Gastroesophageal sphincter (tissue), 4 donors: ENCODE measurements at regions not wholly inside any gene's neighbourhood (a gene's known extent, or its start where the extent isn't known, plus 50 kb on each side); places are given as distances from the start of the nearest gene placed in this dataset.
A peak's percentile ranks its signal among the peaks of the same experiment; 100 is the strongest.

Experiments
- ATAC-seq: fragments of 150-250 bp; one replicate; pipeline ENCODE4 v1.9.1; 2016; ENCODE audit warnings: mild to moderate bottlenecking, moderate library complexity
- H3K27ac ChIP-seq, 4 donors: fragments of 200-600 bp; sonication (generic) in 3 of 4; 1 replicate in 3 of 4; 2 replicates in 1 of 4; pipeline ENCODE4 v1.5.1; 2016 to 2019
- H3K27me3 ChIP-seq: fragments of 200-600 bp; sonication (generic); one replicate; pipeline ENCODE4 v1.5.1; 2019
- H3K36me3 ChIP-seq, 2 donors: fragments of 200-600 bp; sonication (generic); one replicate each; pipeline ENCODE4 v1.5.1; 2019; ENCODE audit warnings: control low read depth in 1 of 2
- H3K4me1 ChIP-seq, 3 donors: fragments of 200-600 bp; sonication (generic); 1 replicate in 2 of 3; 2 replicates in 1 of 3; pipeline ENCODE4 v1.5.1; 2016 to 2019; ENCODE audit warnings: control low read depth in 2 of 3
- H3K4me3 ChIP-seq, 2 donors: fragments of 200-600 bp; sonication (generic); one replicate each; pipeline ENCODE4 v1.5.1; 2019; ENCODE audit warnings: mild to moderate bottlenecking in 1 of 2, moderate library complexity in 1 of 2
- H3K9me3 ChIP-seq, 3 donors: fragments of 200-600 bp; sonication (generic); one replicate each; pipeline ENCODE4 v1.5.1; 2017 to 2019; ENCODE audit warnings: control low read depth in 2 of 3
- CTCF ChIP-seq, 4 experiments: fragments of 200-600 bp in 2 of 4; fragments of 450-650 bp in 2 of 4; sonication (generic) in 1 of 4; IDR thresholded peaks; one replicate each; pipeline ENCODE4 v1.5.1; 2017 to 2019; ENCODE audit warnings: antibody characterized with exemption in 4 of 4, mild to moderate bottlenecking in 2 of 4, moderate library complexity in 2 of 4
- EP300 ChIP-seq: sonication (generic); formaldehyde crosslinking; IDR thresholded peaks from one replicate; pipeline ENCODE4 v1.6.1; 2017; ENCODE audit warnings: antibody characterized with exemption, mild to moderate bottlenecking
- POLR2A ChIP-seq, 2 donors: fragments of 450-650 bp; IDR thresholded peaks; one replicate each; pipeline ENCODE4 v1.6.1; 2017; ENCODE audit warnings: antibody characterized with exemption in 2 of 2, mild to moderate bottlenecking in 2 of 2, moderate library complexity in 1 of 2
- POLR2AphosphoS5 ChIP-seq: sonication (generic); formaldehyde crosslinking; IDR thresholded peaks from one replicate; pipeline ENCODE4 v1.6.1; 2017; ENCODE audit warnings: antibody characterized with exemption
- WGBS, 2 donors: methylation state at CpG; one replicate each; pipeline ENCODE4 v1.1.5; 2018; ENCODE audit warnings: low coverage in 1 of 2; 5-methylcytosine and 5-hydroxymethylcytosine counted together

DNA sequence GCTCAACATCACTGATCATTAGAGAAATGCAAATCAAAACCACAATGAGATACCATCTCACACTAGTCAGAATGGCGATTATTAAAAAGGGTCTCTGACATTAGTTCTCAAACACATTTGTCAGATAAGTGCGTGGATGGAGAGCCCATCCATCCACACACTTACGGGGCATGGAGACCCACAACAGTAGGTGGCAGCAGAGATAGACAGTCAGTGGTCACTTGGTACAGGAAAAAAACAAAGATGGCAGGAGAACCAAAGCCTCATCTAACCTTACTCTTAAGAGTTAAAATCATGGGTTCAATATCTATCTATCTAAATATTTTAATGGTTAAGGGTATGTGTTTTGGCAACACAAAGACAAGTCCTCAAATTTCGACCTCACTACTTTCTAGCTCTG lies 1378.7 kb upstream of the C9orf72 start:
- WGBS, 2 donors, result 68 to 87% methylated on average over 4 of the region's 4 CpGs
- Histone ChIP-seq H3K4me3 (no peak overlapping the region), H3K9me3 (peaks cover 0 to 9% (median 0%) of the 10 kb centered on the region in 3 donors), H3K27me3 (no peaks in the 10 kb centered on the region), H3K4me1 (no peaks in the 10 kb centered on the region), H3K36me3 (no peaks in the 10 kb centered on the region), H3K27ac (no peak overlapping the region)
- TF ChIP-seq EP300 (no peak), POLR2AphosphoS5 (no peak), POLR2A (IDR thresholded peaks at IDR 0.05) (no peak), CTCF (IDR thresholded peaks at IDR 0.05) (no peak)
- ATAC-seq, result no peak

- TF ChIP-seq POLR2AphosphoS5 (no peak), EP300 (no peak), POLR2A (IDR thresholded peaks at IDR 0.05) (no peak), CTCF (IDR thresholded peaks at IDR 0.05) (no peak)
- Histone ChIP-seq H3K27me3 (no peaks in the 10 kb centered on the region), H3K9me3 (peaks cover 0 to 3% (median 0%) of the 10 kb centered on the region in 3 donors), H3K4me3 (no peak overlapping the region), H3K27ac (no peak overlapping the region), H3K36me3 (no peaks in the 10 kb centered on the region), H3K4me1 (peaks cover 0 to 5% (median 0%) of the 10 kb centered on the region in 3 donors)
- 64 to 85% methylated on average over 2 to 3 of the region's 3 CpGs for WGBS, 2 donors
- no peak for ATAC-seq
Measured at GRCh38 chr9:28956116-28956880, 1383.0 kb upstream of the C9orf72 start.

- Histone ChIP-seq H3K9me3 (no peaks in the 10 kb centered on the region), H3K27ac (no peak overlapping the region), H3K4me1 (peaks cover 0 to 5% (median 0%) of the 10 kb centered on the region in 3 donors), H3K27me3 (no peaks in the 10 kb centered on the region), H3K4me3 (no peak overlapping the region), H3K36me3 (no peaks in the 10 kb centered on the region)
- ATAC-seq, result no peak
- TF ChIP-seq EP300 (no peak), POLR2AphosphoS5 (no peak), CTCF (IDR thresholded peaks at IDR 0.05) (no peak), POLR2A (IDR thresholded peaks at IDR 0.05) (no peak)
Measured at GRCh38 chr9:28960602-28961001, 1387.3 kb upstream of the C9orf72 start.

- Histone ChIP-seq H3K27ac (peak overlapping the region in 1 of 4 donors; percentile 8), H3K9me3 (no peaks in the 10 kb centered on the region), H3K4me3 (no peak overlapping the region), H3K36me3 (no peaks in the 10 kb centered on the region), H3K4me1 (peaks cover 0 to 5% (median 0%) of the 10 kb centered on the region in 3 donors), H3K27me3 (no peaks in the 10 kb centered on the region)
- 4 to 20% methylated on average over 3 of the region's 3 CpGs for WGBS, 2 donors
- no peak for ATAC-seq
- TF ChIP-seq POLR2AphosphoS5, result no peak
- no peak for TF ChIP-seq CTCF (IDR thresholded peaks at IDR 0.05)
- no peak for TF ChIP-seq POLR2A (IDR thresholded peaks at IDR 0.05)
- TF ChIP-seq EP300, result no peak
Measured at GRCh38 chr9:28961623-28962022, 1388.3 kb upstream of the C9orf72 start.

GRCh38 chr9:28967226-28967625 lies 1393.9 kb upstream of the C9orf72 start:
- Histone ChIP-seq H3K4me3 (no peak overlapping the region), H3K36me3 (no peaks in the 10 kb centered on the region), H3K4me1 (no peaks in the 10 kb centered on the region), H3K9me3 (no peaks in the 10 kb centered on the region), H3K27ac (no peak overlapping the region), H3K27me3 (no peaks in the 10 kb centered on the region)
- no peak for ATAC-seq
- TF ChIP-seq CTCF (IDR thresholded peaks at IDR 0.05) (no peak), POLR2A (IDR thresholded peaks at IDR 0.05) (no peak), EP300 (no peak), POLR2AphosphoS5 (no peak)
